Endothelial cell of umbilical vein (primary cell): ENCODE measurements at regions not wholly inside any gene's neighbourhood (a gene's known extent, or its start where the extent isn't known, plus 50 kb on each side); places are given as distances from the start of the nearest gene placed in this dataset.

Experiments used
- BruUV-seq: library from RNA; stranded (reverse); fragments of 400-500 nt; replicated peaks from 2 replicates; lab custom pipeline; 2021; lab: Mats Ljungman, UMichigan
- CTCF ChIA-PET: fragments of 300-600, 350-600 bp; sonication (Branson Sonifier 250); formaldehyde crosslinking; loops from one replicate; lab custom pipeline; 2021; ENCODE audit warnings: antibody characterized with exemption, inconsistent platforms; lab: Charles Lee
- POLR2A ChIA-PET: fragments of 300-600, 350-600 bp; sonication (Branson Sonifier 250); formaldehyde crosslinking; loops from one replicate; lab custom pipeline; 2021; ENCODE audit warnings: antibody characterized with exemption, inconsistent platforms; lab: Charles Lee
- DNase-seq: peaks from one replicate; pipeline ENCODE4 v3.0.0-alpha.2; 2011; ENCODE audit warnings: low read depth, low spot score
- FAIRE-seq: peaks from 2 replicates; lab custom pipeline; 2011; peaks lifted over from hg19 to GRCh38; lab: Jason Lieb, UNC
- H2AFZ ChIP-seq: 2 replicates; pipeline ENCODE4 v1.6.0; 2012; ENCODE audit warnings: low read depth, low read length, control low read depth, inconsistent platforms
- H3K27ac ChIP-seq: 2 replicates; pipeline ENCODE4 v1.5.1; 2011; ENCODE audit warnings: low read depth, mild to moderate bottlenecking, control low read depth, low read length, moderate library complexity; ENCODE audit not compliant: insufficient read depth
- H3K27me3 ChIP-seq, 2 experiments: 2 replicates each; pipeline versions ENCODE4 v1.6.0 to v1.6.1; 2011; ENCODE audit warnings: low read length in 2 of 2, mixed read lengths in 1 of 2; ENCODE audit not compliant: control insufficient read depth in 2 of 2, insufficient read depth in 2 of 2
- H3K36me3 ChIP-seq, 2 experiments: 2 replicates in 1 of 2; 3 replicates in 1 of 2; pipeline ENCODE4 v1.5.1; 2011; ENCODE audit warnings: low read length in 2 of 2, mild to moderate bottlenecking in 1 of 2, moderate library complexity in 1 of 2; ENCODE audit not compliant: control insufficient read depth in 2 of 2, insufficient read depth in 2 of 2; ENCODE audit errors: extremely low read depth in 1 of 2
- H3K4me1 ChIP-seq: 3 replicates; pipeline ENCODE4 v1.5.1; 2011; ENCODE audit warnings: mild to moderate bottlenecking, low read length; ENCODE audit not compliant: control insufficient read depth, insufficient read depth; ENCODE audit errors: extremely low read depth
- H3K4me2 ChIP-seq: 2 replicates; pipeline ENCODE4 v1.6.1; 2011; ENCODE audit warnings: low read length, control low read depth, mixed read lengths; ENCODE audit not compliant: insufficient read depth
- H3K4me3 ChIP-seq, 3 experiments: fragments of 200-600 bp in 1 of 3; sonication (generic), shearing (Covaris generic) in 1 of 3; replicated peaks in 1 of 3; 2 replicates each; pipeline ENCODE4 v1.5.1; 2011 to 2016; ENCODE audit warnings: control low read depth in 3 of 3, low read length in 3 of 3, mild to moderate bottlenecking in 2 of 3, inconsistent platforms in 1 of 3, low read depth in 1 of 3, moderate library complexity in 1 of 3; ENCODE audit not compliant: insufficient read depth in 1 of 3
- H3K79me2 ChIP-seq: 2 replicates; pipeline ENCODE4 v1.6.0; 2012; ENCODE audit warnings: low read length, inconsistent platforms; ENCODE audit not compliant: control insufficient read depth, insufficient read depth
- H3K9ac ChIP-seq: replicated peaks from 2 replicates; pipeline ENCODE3; 2011; ENCODE audit warnings: low read length, control low read depth; ENCODE audit not compliant: insufficient read depth; ENCODE audit errors: extremely low read depth
- H3K9me1 ChIP-seq: replicated peaks from 3 replicates; pipeline ENCODE4 v1.6.0; 2011; ENCODE audit warnings: mild to moderate bottlenecking, low read length; ENCODE audit not compliant: control insufficient read depth, insufficient read depth; ENCODE audit errors: extremely low read depth
- H3K9me3 ChIP-seq: replicated peaks from 2 replicates; pipeline ENCODE4 v1.5.1; 2012; ENCODE audit warnings: low read length, inconsistent platforms; ENCODE audit not compliant: control insufficient read depth, insufficient read depth
- H4K20me1 ChIP-seq: replicated peaks from 2 replicates; pipeline ENCODE3; 2011; ENCODE audit warnings: mild to moderate bottlenecking, low read length; ENCODE audit not compliant: control insufficient read depth, insufficient read depth; ENCODE audit errors: extremely low read depth
- EZH2 ChIP-seq: IDR thresholded peaks from 2 replicates; pipeline ENCODE4 v1.6.1; 2012; ENCODE audit warnings: borderline replicate concordance, low read depth, mild to moderate bottlenecking, moderate library complexity, low read length, inconsistent platforms; ENCODE audit not compliant: severe bottlenecking
- FOS ChIP-seq: IDR thresholded peaks from 2 replicates; pipeline ENCODE4 v1.6.1; 2011; ENCODE audit warnings: mild to moderate bottlenecking, low read length, moderate library complexity, borderline replicate concordance; ENCODE audit not compliant: insufficient read depth
- GATA2 ChIP-seq: IDR thresholded peaks from 2 replicates; pipeline ENCODE4 v1.7.0; 2011; ENCODE audit warnings: low read depth, mild to moderate bottlenecking, moderate library complexity, mixed read lengths, low read length; ENCODE audit not compliant: insufficient read length, insufficient read depth
- JUN ChIP-seq: IDR thresholded peaks from 2 replicates; pipeline ENCODE4 v1.6.1; 2011; ENCODE audit warnings: borderline replicate concordance, low read depth; ENCODE audit not compliant: insufficient read length, insufficient read depth
- POLR2A ChIP-seq: IDR thresholded peaks from 2 replicates; pipeline ENCODE4 v1.6.1; 2012; ENCODE audit warnings: low read depth, mild to moderate bottlenecking, control low read depth, low read length
- POLR2AphosphoS5 ChIP-seq: IDR thresholded peaks from 2 replicates; pipeline ENCODE4 v1.6.1; 2012; ENCODE audit warnings: low read depth, mild to moderate bottlenecking, control low read depth, low read length, moderate library complexity; ENCODE audit not compliant: insufficient read depth
- dilution Hi-C: fragments of 300-500 bp; cut with MboI; formaldehyde crosslinking; loops from one replicate; pipeline ENCODE4 v1.15.0; 2019; ENCODE audit warnings: low sequenced_read_pairs; ENCODE audit not compliant: extremely low pct_ligation_motif_present
- intact Hi-C: fragments of 100-400 bp; cut with micrococcal nuclease; formaldehyde crosslinking; loops from one replicate; pipeline ENCODE4 v1.10.0; 2022
- TF ChIP-seq, protein P1 (sequence below): IDR thresholded peaks from 2 replicates; pipeline ENCODE4 v1.6.1; 2011; ENCODE audit not compliant: insufficient read depth, insufficient read length

DNA sequence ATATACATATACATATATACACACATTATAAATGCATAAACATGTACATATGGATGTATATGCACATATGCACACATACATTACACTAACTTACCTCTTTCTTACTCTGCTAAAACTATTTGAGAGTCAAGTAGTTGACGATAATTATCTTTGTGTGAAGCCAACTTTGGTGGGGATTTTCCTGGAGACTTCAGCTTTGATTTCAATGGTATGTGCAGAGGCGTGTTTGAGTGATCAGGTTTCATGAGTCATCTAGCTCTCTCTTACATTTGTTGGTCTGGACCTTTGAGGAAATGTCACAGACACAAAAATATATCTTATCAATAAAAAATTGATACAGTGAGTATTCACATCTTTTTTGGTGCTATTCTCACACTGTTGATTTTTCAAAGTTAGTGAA is 769.1 kb upstream of the LUZP2 start:
- DNase-seq: peak; percentile 2
- Histone ChIP-seq H3K27ac (no peak overlapping the region), H3K4me1 (no peaks in the 10 kb centered on the region), H3K79me2 (no peaks in the 10 kb centered on the region), H3K9me1 (no peaks in the 10 kb centered on the region), H3K9me3 (no peaks in the 10 kb centered on the region), H3K4me2 (no peak overlapping the region), H2AFZ (no peak overlapping the region), H3K9ac (no peak overlapping the region), H3K27me3 (no peaks in the 10 kb centered on the region), H3K4me3 (no peak overlapping the region), H4K20me1 (no peaks in the 10 kb centered on the region), H3K36me3 (no peaks in the 10 kb centered on the region)
- intact Hi-C loops (no loop called here), dilution Hi-C loops (no loop called here)
- ChIA-PET CTCF (no interaction called here), POLR2A (no interaction called here)
- no peak for FAIRE-seq
- BruUV-seq: no TSS peak
- no peak for TF ChIP-seq JUN
- no peak for TF ChIP-seq GATA2
- no peak for TF ChIP-seq EZH2
- no peak for TF ChIP-seq FOS
- no peak for TF ChIP-seq POLR2A
- no peak for TF ChIP-seq POLR2AphosphoS5
- TF ChIP-seq, protein P1, sequence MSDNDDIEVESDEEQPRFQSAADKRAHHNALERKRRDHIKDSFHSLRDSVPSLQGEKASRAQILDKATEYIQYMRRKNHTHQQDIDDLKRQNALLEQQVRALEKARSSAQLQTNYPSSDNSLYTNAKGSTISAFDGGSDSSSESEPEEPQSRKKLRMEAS: no peak

DNA sequence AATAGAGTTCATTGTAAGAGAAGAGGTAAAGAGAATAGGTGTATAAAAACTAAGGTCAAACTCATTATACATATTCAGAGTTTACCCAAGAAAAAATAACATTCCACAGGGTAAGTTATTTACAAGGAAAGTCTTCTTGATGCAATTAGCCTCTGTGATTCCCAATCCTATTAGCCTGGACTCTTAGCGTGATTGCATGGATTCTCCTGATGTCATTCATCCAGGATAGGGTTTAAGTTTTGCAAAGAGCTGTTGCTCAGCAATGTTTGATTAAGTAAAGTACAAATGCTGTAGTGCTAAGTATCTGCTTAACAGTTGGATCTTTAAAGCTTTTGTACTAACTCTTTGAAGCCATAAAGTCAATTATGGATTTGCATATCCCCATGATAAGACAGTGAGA is 767.8 kb upstream of the LUZP2 start:
- Histone ChIP-seq H3K4me1 (no peaks in the 10 kb centered on the region), H3K27ac (no peak overlapping the region), H3K4me3 (no peak overlapping the region), H2AFZ (no peak overlapping the region), H3K79me2 (no peaks in the 10 kb centered on the region), H3K36me3 (no peaks in the 10 kb centered on the region), H3K9me1 (no peaks in the 10 kb centered on the region), H3K9ac (no peak overlapping the region), H3K9me3 (no peaks in the 10 kb centered on the region), H4K20me1 (no peaks in the 10 kb centered on the region), H3K27me3 (no peaks in the 10 kb centered on the region), H3K4me2 (no peak overlapping the region)
- no peak for TF ChIP-seq JUN
- no peak for TF ChIP-seq FOS
- no peak for TF ChIP-seq GATA2
- TF ChIP-seq POLR2A: no peak
- TF ChIP-seq, protein P1: no peak
- no peak for TF ChIP-seq EZH2
- BruUV-seq: no TSS peak
- ChIA-PET POLR2A (no interaction called here), CTCF (no interaction called here)
- DNase-seq (no peak), FAIRE-seq (no peak)
- dilution Hi-C loops: no loop called here
- intact Hi-C loops: no loop called here
